Adrenal gland (tissue), 5 donors: ENCODE measurements at regions not wholly inside any gene's neighbourhood (a gene's known extent, or its start where the extent isn't known, plus 50 kb on each side); places are given as distances from the start of the nearest gene placed in this dataset.

Experiments used
- CTCF ChIP-seq, 6 experiments: fragments of 450-650 bp in 4 of 6; fragments of 200-600 bp in 2 of 6; sonication (generic) in 1 of 6; IDR thresholded peaks; 1 replicate in 5 of 6; 2 replicates in 1 of 6; pipeline versions ENCODE4 v1.5.1 to v1.8.0; 2016 to 2021; ENCODE audit warnings: antibody characterized with exemption in 6 of 6, mild to moderate bottlenecking in 2 of 6, moderate library complexity in 1 of 6
- POLR2A ChIP-seq, 2 donors: fragments of 450-650 bp; IDR thresholded peaks; one replicate each; pipeline ENCODE4 v1.6.1; 2017; ENCODE audit warnings: antibody characterized with exemption in 2 of 2, mild to moderate bottlenecking in 2 of 2, moderate library complexity in 1 of 2
- donor health status: DM: no; HTN: no; CAD: no.

- no peak for TF ChIP-seq CTCF (IDR thresholded peaks at IDR 0.05)
- TF ChIP-seq POLR2A (IDR thresholded peaks at IDR 0.05): no peak
These were observed 623.0 kb downstream of the NPHP4 start for GRCh38 chr1:5369223-5369622.
